GM12878 (cell line): ENCODE measurements at regions not wholly inside any gene's neighbourhood (a gene's known extent, or its start where the extent isn't known, plus 50 kb on each side); places are given as distances from the start of the nearest gene placed in this dataset.

ENCODE experiments used
- BACH1 ChIP-seq: fragments of 450-650 bp; IDR thresholded peaks from 2 replicates; pipeline ENCODE4 v1.6.1; 2017; ENCODE audit warnings: mild to moderate bottlenecking, borderline replicate concordance
- CTCF ChIP-seq, 3 experiments: IDR thresholded peaks in 2 of 3; conservative IDR thresholded peaks in 1 of 3; 2 replicates each; pipeline ENCODE4 v1.5.1; 2011; ENCODE audit warnings: low read depth in 3 of 3, low read length in 3 of 3, mild to moderate bottlenecking in 3 of 3, control low read depth in 2 of 3, moderate library complexity in 2 of 3, inconsistent platforms in 1 of 3, mixed read lengths in 1 of 3; ENCODE audit not compliant: control insufficient read depth in 2 of 3, insufficient read depth in 1 of 3; ENCODE audit errors: extremely low read depth in 1 of 3
- E2F8 ChIP-seq: fragments of 450-650 bp; IDR thresholded peaks from 2 replicates; pipeline ENCODE4 v1.6.1; 2018; ENCODE audit warnings: mild to moderate bottlenecking, low read depth, moderate library complexity; ENCODE audit not compliant: partially characterized antibody
- GABPA ChIP-seq: IDR thresholded peaks from 2 replicates; pipeline ENCODE4 v1.6.1; 2014; ENCODE audit warnings: antibody characterized with exemption, low read depth, mild to moderate bottlenecking, inconsistent platforms
- HCFC1 ChIP-seq: fragments of 150-350 bp; IDR thresholded peaks from 2 replicates; pipeline ENCODE4 v1.6.1; 2014; ENCODE audit warnings: low read length
- HDAC6 ChIP-seq: fragments of 200-600 bp; sonication (generic); IDR thresholded peaks from one replicate; pipeline ENCODE4 v1.8.0; 2017; ENCODE audit warnings: antibody characterized with exemption; ENCODE audit not compliant: unreplicated experiment
- HDGF ChIP-seq: fragments of 450-650 bp; IDR thresholded peaks from 2 replicates; pipeline ENCODE4 v1.6.1; 2016; ENCODE audit warnings: antibody characterized with exemption
- PML ChIP-seq: IDR thresholded peaks from 2 replicates; pipeline ENCODE4 v1.6.1; 2012; ENCODE audit warnings: low read length, inconsistent platforms
- POLR2A ChIP-seq: IDR thresholded peaks from 2 replicates; pipeline ENCODE4 v1.6.1; 2011; ENCODE audit warnings: low read depth, mild to moderate bottlenecking, low read length
- RFX5 ChIP-seq: IDR thresholded peaks from 2 replicates; pipeline ENCODE4 v1.6.1; 2011; ENCODE audit warnings: low read depth, low read length, improper control_type of control experiment
- USF2 ChIP-seq: IDR thresholded peaks from 2 replicates; pipeline ENCODE4 v1.6.1; 2011; ENCODE audit warnings: low read depth, low read length, improper control_type of control experiment, borderline replicate concordance
- TF ChIP-seq, protein P1 (sequence below): fragments of 450-650 bp; IDR thresholded peaks from 2 replicates; pipeline ENCODE4 v1.6.1; 2017; ENCODE audit warnings: mild to moderate bottlenecking
- TF ChIP-seq, protein P2 (sequence below): fragments of 450-650 bp; IDR thresholded peaks from 2 replicates; pipeline ENCODE4 v1.6.1; 2014; ENCODE audit warnings: mild to moderate bottlenecking

GRCh38 chr15:69696946-69697345 is 244.3 kb downstream of the RPLP1 start:
- no peak for TF ChIP-seq CTCF (IDR thresholded peaks at IDR 0.05 in 2 of 3, conservative IDR thresholded peaks at IDR 0.05 in 1 of 3; ENCODE audit: control insufficient read depth in 2 of 3, extremely low read depth in 1 of 3, insufficient read depth in 1 of 3, low read depth in 3 of 3, low read length in 3 of 3)
- TF ChIP-seq BACH1 = no peak
- no peak for TF ChIP-seq USF2
- no peak for TF ChIP-seq HDGF
- no peak for TF ChIP-seq HDAC6
- no peak for TF ChIP-seq HCFC1
- TF ChIP-seq, protein P1, sequence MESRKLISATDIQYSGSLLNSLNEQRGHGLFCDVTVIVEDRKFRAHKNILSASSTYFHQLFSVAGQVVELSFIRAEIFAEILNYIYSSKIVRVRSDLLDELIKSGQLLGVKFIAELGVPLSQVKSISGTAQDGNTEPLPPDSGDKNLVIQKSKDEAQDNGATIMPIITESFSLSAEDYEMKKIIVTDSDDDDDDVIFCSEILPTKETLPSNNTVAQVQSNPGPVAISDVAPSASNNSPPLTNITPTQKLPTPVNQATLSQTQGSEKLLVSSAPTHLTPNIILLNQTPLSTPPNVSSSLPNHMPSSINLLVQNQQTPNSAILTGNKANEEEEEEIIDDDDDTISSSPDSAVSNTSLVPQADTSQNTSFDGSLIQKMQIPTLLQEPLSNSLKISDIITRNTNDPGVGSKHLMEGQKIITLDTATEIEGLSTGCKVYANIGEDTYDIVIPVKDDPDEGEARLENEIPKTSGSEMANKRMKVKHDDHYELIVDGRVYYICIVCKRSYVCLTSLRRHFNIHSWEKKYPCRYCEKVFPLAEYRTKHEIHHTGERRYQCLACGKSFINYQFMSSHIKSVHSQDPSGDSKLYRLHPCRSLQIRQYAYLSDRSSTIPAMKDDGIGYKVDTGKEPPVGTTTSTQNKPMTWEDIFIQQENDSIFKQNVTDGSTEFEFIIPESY = no peak
- TF ChIP-seq RFX5 = no peak
- TF ChIP-seq POLR2A = no peak
- TF ChIP-seq E2F8 = no peak
- no peak for TF ChIP-seq GABPA
- TF ChIP-seq PML = no peak
- TF ChIP-seq, protein P2, sequence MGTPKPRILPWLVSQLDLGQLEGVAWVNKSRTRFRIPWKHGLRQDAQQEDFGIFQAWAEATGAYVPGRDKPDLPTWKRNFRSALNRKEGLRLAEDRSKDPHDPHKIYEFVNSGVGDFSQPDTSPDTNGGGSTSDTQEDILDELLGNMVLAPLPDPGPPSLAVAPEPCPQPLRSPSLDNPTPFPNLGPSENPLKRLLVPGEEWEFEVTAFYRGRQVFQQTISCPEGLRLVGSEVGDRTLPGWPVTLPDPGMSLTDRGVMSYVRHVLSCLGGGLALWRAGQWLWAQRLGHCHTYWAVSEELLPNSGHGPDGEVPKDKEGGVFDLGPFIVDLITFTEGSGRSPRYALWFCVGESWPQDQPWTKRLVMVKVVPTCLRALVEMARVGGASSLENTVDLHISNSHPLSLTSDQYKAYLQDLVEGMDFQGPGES = no peak
